ENCODE measurements at regions not wholly inside any gene's neighbourhood (a gene's known extent, or its start where the extent isn't known, plus 50 kb on each side); places are given as distances from the start of the nearest gene placed in this dataset.
A peak's percentile ranks its signal among the peaks of the same experiment; 100 is the strongest.
"Not testable (repeated sequence)": the region's sequence is repeated elsewhere in the genome, so short reads cannot be mapped to it uniquely, and the experiment has no call there.

DNA sequence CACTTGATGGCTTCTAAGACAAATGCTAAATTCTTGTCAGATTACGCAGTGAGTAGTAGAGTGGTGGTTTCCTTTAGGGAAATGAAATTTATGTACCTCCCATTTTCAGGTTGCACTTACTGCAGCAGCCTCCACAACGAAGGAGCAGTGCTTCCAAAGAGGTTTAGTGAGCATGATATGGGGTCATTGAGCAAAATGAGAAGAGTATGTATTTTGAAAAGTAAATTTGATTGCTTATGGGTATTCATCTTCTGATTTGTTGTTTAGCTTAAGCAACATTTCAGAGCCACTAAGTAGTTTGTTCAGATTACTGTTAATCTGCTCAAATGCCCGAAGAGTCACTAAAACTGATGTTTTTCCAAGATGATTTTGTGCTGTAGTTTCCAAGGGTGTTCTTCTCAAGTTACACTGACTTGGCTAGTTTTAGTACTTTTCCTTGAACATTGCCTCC, 493.6 kb downstream of the PCNX1 start:
- Histone ChIP-seq H3K36me3 (no peaks in the 10 kb centered on the region), H3K9me3 (no peaks in the 10 kb centered on the region), H3K4me3 (no peak overlapping the region), H3K4me1 (peaks cover 9% of the 10 kb centered on the region), H3K27me3 (no peaks in the 10 kb centered on the region), H3K27ac (no peak overlapping the region)
- DNase-seq (no peak), ATAC-seq (no peak)
- intact Hi-C loops (cut with DNase I) = no loop called here
- TF ChIP-seq CTCF (IDR thresholded peaks at IDR 0.05) = no peak

GRCh38 chr14:71402415-71402814, 495.2 kb downstream of the PCNX1 start:
- H3K27me3 ChIP-seq; DNase-seq; H3K4me1 ChIP-seq; H3K27ac ChIP-seq; intact Hi-C loops (cut with DNase I); H3K36me3 ChIP-seq; H3K9me3 ChIP-seq; ATAC-seq; H3K4me3 ChIP-seq: not testable (repeated sequence)

DNA sequence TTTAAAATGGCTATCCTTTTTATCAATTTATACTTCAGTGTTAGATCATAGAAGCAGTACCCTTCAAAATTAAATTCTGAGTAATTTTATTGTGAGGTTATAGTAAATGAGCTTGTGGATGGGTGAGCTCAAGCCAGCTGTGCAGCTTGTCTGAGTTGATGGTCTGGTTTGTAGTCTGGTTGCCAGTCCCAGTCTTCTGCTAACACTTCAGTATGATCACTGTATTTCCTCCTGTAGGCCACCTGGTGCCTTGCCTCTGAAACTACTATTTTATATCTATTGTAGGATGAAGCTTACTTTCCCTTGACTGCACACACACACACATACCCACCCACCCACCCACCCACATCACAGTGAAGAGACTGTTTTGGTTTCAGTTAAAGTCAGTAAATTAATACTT, 496.4 kb downstream of the PCNX1 start:
- Histone ChIP-seq H3K27me3 (no peaks in the 10 kb centered on the region), H3K27ac (no peak overlapping the region), H3K4me3 (no peak overlapping the region), H3K4me1 (peaks cover 6% of the 10 kb centered on the region), H3K9me3 (no peaks in the 10 kb centered on the region), H3K36me3 (no peaks in the 10 kb centered on the region)
- peak; percentile 11 for TF ChIP-seq CTCF (IDR thresholded peaks at IDR 0.05)
- DNase-seq (no peak), ATAC-seq (peak; percentile 67)
- intact Hi-C loops (cut with DNase I) = no loop called here

GRCh38 chr14:71405676-71406075, 498.4 kb downstream of the PCNX1 start:
- no peaks in the 10 kb centered on the region for H3K9me3 ChIP-seq
- ATAC-seq = no peak
- no peak overlapping the region for H3K27ac ChIP-seq
- DNase-seq = no peak
- H3K27me3 ChIP-seq = no peaks in the 10 kb centered on the region
- H3K4me1 ChIP-seq = peaks cover 2% of the 10 kb centered on the region
- intact Hi-C loops (cut with DNase I) = no loop called here
- H3K4me3 ChIP-seq = no peak overlapping the region
- H3K36me3 ChIP-seq = no peaks in the 10 kb centered on the region
- no peak for TF ChIP-seq CTCF (IDR thresholded peaks at IDR 0.05)

DNA sequence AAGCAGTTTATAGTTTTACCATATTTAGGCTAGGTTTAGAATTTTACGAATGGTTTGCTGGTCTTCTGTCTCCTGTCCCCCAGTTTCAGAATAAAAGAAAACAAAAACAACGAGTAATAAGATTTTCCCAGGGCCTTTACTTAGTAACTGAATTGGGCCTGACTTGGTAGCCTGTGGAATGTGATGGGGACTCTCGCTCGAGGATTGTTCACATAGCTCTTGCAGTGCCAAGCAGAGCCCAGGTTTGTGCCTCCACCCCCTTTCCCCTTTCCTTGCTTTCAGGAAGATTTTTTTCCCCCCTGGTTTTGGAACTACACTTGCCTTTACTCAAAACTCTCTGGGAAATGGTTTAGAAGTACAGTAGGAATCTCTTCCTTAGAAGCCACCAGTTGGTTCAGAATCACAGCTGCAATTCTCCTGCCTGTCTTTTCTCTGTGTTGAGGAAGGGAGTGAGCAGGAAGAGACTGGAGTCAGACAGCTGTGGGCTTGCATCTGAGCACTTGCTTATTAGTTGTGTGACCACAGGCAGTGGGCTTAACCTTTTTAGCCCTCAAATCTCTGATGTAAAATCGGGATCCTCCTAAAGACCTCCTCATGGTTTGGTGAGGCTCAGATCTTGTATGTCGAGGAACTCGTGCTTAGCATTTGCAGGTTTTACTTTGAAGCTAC, 501.2 kb downstream of the PCNX1 start:
- DNase-seq = no peak
- Histone ChIP-seq H3K9me3 (no peaks in the 10 kb centered on the region), H3K36me3 (no peaks in the 10 kb centered on the region), H3K27ac (no peak overlapping the region), H3K4me3 (no peak overlapping the region), H3K4me1 (peaks cover 11% of the 10 kb centered on the region), H3K27me3 (no peaks in the 10 kb centered on the region)
- TF ChIP-seq CTCF (IDR thresholded peaks at IDR 0.05) = no peak
- no peak for ATAC-seq
- intact Hi-C loops (cut with DNase I) = no loop called here

GRCh38 chr14:71410578-71411284, 503.5 kb downstream of the PCNX1 start:
- no peak for DNase-seq
- no peaks in the 10 kb centered on the region for H3K36me3 ChIP-seq
- no peak for TF ChIP-seq CTCF (IDR thresholded peaks at IDR 0.05)
- no peak overlapping the region for H3K27ac ChIP-seq
- peaks cover 11% of the 10 kb centered on the region for H3K4me1 ChIP-seq
- no peak overlapping the region for H3K4me3 ChIP-seq
- intact Hi-C loops (cut with DNase I) = no loop called here
- H3K9me3 ChIP-seq = no peaks in the 10 kb centered on the region
- no peaks in the 10 kb centered on the region for H3K27me3 ChIP-seq
- no peak for ATAC-seq

All from upper lobe of right lung (tissue), 1 donor.